H9 (cell line): ENCODE measurements at regions not wholly inside any gene's neighbourhood (a gene's known extent, or its start where the extent isn't known, plus 50 kb on each side); places are given as distances from the start of the nearest gene placed in this dataset.

Source experiments
- DNase-seq: peaks from one replicate; pipeline ENCODE4 v3.0.0-alpha.2; 2017
- H2AFZ ChIP-seq: one replicate; pipeline ENCODE4 v1.6.1; 2013; ENCODE audit warnings: mild to moderate bottlenecking, low read length, control low read depth, moderate library complexity
- H2AK5ac ChIP-seq: 2 replicates; pipeline ENCODE4 v1.6.1; 2013; ENCODE audit warnings: low read length, control low read depth, mixed read lengths; ENCODE audit not compliant: insufficient read length
- H2BK120ac ChIP-seq: one replicate; pipeline ENCODE4 v1.6.1; 2013; ENCODE audit warnings: low read depth, mild to moderate bottlenecking, low read length, control low read depth, inconsistent platforms; ENCODE audit not compliant: poor library complexity, severe bottlenecking
- H2BK12ac ChIP-seq: 2 replicates; pipeline ENCODE4 v1.6.1; 2013; ENCODE audit warnings: low read length, control low read depth, mixed read lengths, low read depth; ENCODE audit not compliant: insufficient read length
- H2BK15ac ChIP-seq: 2 replicates; pipeline ENCODE4 v1.6.1; 2013; ENCODE audit warnings: low read depth, low read length, control low read depth
- H2BK20ac ChIP-seq: one replicate; pipeline ENCODE4 v1.6.1; 2013; ENCODE audit warnings: low read depth, mild to moderate bottlenecking, low read length, control low read depth, inconsistent platforms; ENCODE audit not compliant: poor library complexity, severe bottlenecking
- H2BK5ac ChIP-seq: 2 replicates; pipeline ENCODE4 v1.6.1; 2013; ENCODE audit warnings: low read length, control low read depth, mixed read lengths; ENCODE audit not compliant: insufficient read length
- H3K14ac ChIP-seq: 2 replicates; pipeline ENCODE4 v1.6.1; 2013; ENCODE audit warnings: low read length, control low read depth; ENCODE audit not compliant: insufficient read depth
- H3K18ac ChIP-seq: 2 replicates; pipeline ENCODE4 v1.6.1; 2013; ENCODE audit warnings: low read depth, mild to moderate bottlenecking, mixed read lengths, low read length, control low read depth; ENCODE audit not compliant: insufficient read length
- H3K23ac ChIP-seq: 2 replicates; pipeline ENCODE4 v1.6.1; 2013; ENCODE audit warnings: low read length, control low read depth, mixed read lengths, low read depth; ENCODE audit not compliant: insufficient read length
- H3K23me2 ChIP-seq: 2 replicates; pipeline ENCODE4 v1.6.1; 2013; ENCODE audit warnings: low read depth, mild to moderate bottlenecking, mixed read lengths, low read length, control low read depth; ENCODE audit not compliant: insufficient read length, poor library complexity, severe bottlenecking
- H3K27ac ChIP-seq: 2 replicates; pipeline ENCODE4 v1.5.1; 2013; ENCODE audit warnings: low read length, control low read depth, mixed read lengths, low read depth; ENCODE audit not compliant: insufficient read length
- H3K27me3 ChIP-seq: 2 replicates; pipeline ENCODE4 v1.6.1; 2013; ENCODE audit warnings: low read length, control low read depth, inconsistent platforms; ENCODE audit not compliant: insufficient read depth
- H3K4ac ChIP-seq: 2 replicates; pipeline ENCODE4 v1.6.1; 2013; ENCODE audit warnings: low read depth, mild to moderate bottlenecking, control low read depth, inconsistent platforms, low read length, moderate library complexity
- H3K4me1 ChIP-seq: 2 replicates; pipeline ENCODE4 v1.6.1; 2013; ENCODE audit warnings: low read length, control low read depth, inconsistent platforms; ENCODE audit not compliant: insufficient read depth
- H3K4me2 ChIP-seq: 2 replicates; pipeline ENCODE4 v1.6.1; 2013; ENCODE audit warnings: low read length, control low read depth, mixed read lengths; ENCODE audit not compliant: insufficient read length, insufficient read depth
- H3K56ac ChIP-seq: 2 replicates; pipeline ENCODE4 v1.6.1; 2013; ENCODE audit warnings: low read depth, mild to moderate bottlenecking, mixed read lengths, low read length, control low read depth; ENCODE audit not compliant: insufficient read length
- H3K79me1 ChIP-seq: 2 replicates; pipeline ENCODE4 v1.6.1; 2013; ENCODE audit warnings: low read depth, mild to moderate bottlenecking, moderate library complexity, low read length, control low read depth, inconsistent platforms; ENCODE audit not compliant: insufficient read depth, poor library complexity, severe bottlenecking
- H3K79me2 ChIP-seq: 2 replicates; pipeline ENCODE4 v1.6.1; 2013; ENCODE audit warnings: low read length, control low read depth, inconsistent platforms; ENCODE audit not compliant: insufficient read depth
- H3K9ac ChIP-seq: 2 replicates; pipeline ENCODE4 v1.6.1; 2013; ENCODE audit warnings: low read length, control low read depth, mixed read lengths; ENCODE audit not compliant: insufficient read length; ENCODE audit errors: extremely low read depth
- H3K9me3 ChIP-seq: one replicate; pipeline ENCODE4 v1.6.1; 2013; ENCODE audit warnings: low read depth, low read length, inconsistent platforms; ENCODE audit not compliant: control insufficient read depth
- H3T11ph ChIP-seq: one replicate; pipeline ENCODE4 v1.6.1; 2013; ENCODE audit warnings: mild to moderate bottlenecking, low read length, control low read depth, inconsistent platforms
- H4K20me1 ChIP-seq: one replicate; pipeline ENCODE4 v1.6.1; 2013; ENCODE audit not compliant: control insufficient read depth, insufficient read length, insufficient read depth
- H4K5ac ChIP-seq: 2 replicates; pipeline ENCODE4 v1.6.1; 2013; ENCODE audit warnings: low read depth, mild to moderate bottlenecking, mixed read lengths, low read length, control low read depth; ENCODE audit not compliant: insufficient read length
- H4K8ac ChIP-seq: replicated peaks from 2 replicates; pipeline ENCODE4 v1.6.1; 2013; ENCODE audit warnings: low read length, control low read depth, mixed read lengths, low read depth; ENCODE audit not compliant: insufficient read length
- H4K91ac ChIP-seq: 2 replicates; pipeline ENCODE4 v1.6.1; 2013; ENCODE audit warnings: low read depth, mild to moderate bottlenecking, moderate library complexity, mixed read lengths, low read length, control low read depth; ENCODE audit not compliant: insufficient read length
- H3K27ac Mint-ChIP-seq, 3 experiments: 2 replicates in 2 of 3; 3 replicates in 1 of 3; pipeline ENCODE4 v1.8.0; 2020 to 2021; ENCODE audit warnings: mixed read lengths in 3 of 3, mild to moderate bottlenecking in 1 of 3, moderate library complexity in 1 of 3
- H3K27me3 Mint-ChIP-seq: 2 replicates; pipeline ENCODE4 v1.8.0; 2021; ENCODE audit warnings: low read depth, mild to moderate bottlenecking, moderate library complexity, mixed read lengths
- H3K36me3 Mint-ChIP-seq, 3 experiments: 2 replicates in 2 of 3; 3 replicates in 1 of 3; pipeline ENCODE4 v1.8.0; 2020 to 2021; ENCODE audit warnings: low read depth in 3 of 3, mixed read lengths in 3 of 3; ENCODE audit not compliant: insufficient read depth in 1 of 3
- H3K4me1 Mint-ChIP-seq, 2 experiments: 2 replicates each; pipeline ENCODE4 v1.8.0; 2020; ENCODE audit warnings: mixed read lengths in 2 of 2
- H3K4me3 Mint-ChIP-seq, 2 experiments: 2 replicates in 1 of 2; 3 replicates in 1 of 2; pipeline ENCODE4 v1.8.0; 2020 to 2021; ENCODE audit warnings: mild to moderate bottlenecking in 2 of 2, mixed read lengths in 2 of 2, moderate library complexity in 1 of 2
- H3K9me3 Mint-ChIP-seq, 2 experiments: 2 replicates in 1 of 2; 3 replicates in 1 of 2; pipeline ENCODE4 v1.8.0; 2020; ENCODE audit warnings: mild to moderate bottlenecking in 2 of 2, mixed read lengths in 2 of 2, moderate library complexity in 1 of 2
- CTCF ChIP-seq: fragments of 200-600 bp; sonication (generic); conservative IDR thresholded peaks from 3 replicates; pipeline ENCODE4 v1.8.0; 2021; ENCODE audit warnings: antibody characterized with exemption, mild to moderate bottlenecking
- WGBS: extraction: QIAGEN DNeasy Blood & Tissue Kit; methylation state at CpG from one replicate; pipeline ENCODE4 v1.1.7; 2013; ENCODE audit warnings: missing lambda C conversion rate, low lambda C conversion rate, mixed read lengths; ENCODE audit not compliant: insufficient read length; ENCODE audit errors: extremely low coverage; 5-methylcytosine and 5-hydroxymethylcytosine counted together

GRCh38 chr3:106007512-106007911 is 138.7 kb upstream of the CBLB start:
- Histone ChIP-seq H4K91ac (no peak overlapping the region), H3K79me1 (no peaks in the 10 kb centered on the region), H3K56ac (no peak overlapping the region), H3K23me2 (no peaks in the 10 kb centered on the region), H3K27ac (no peak overlapping the region), H3K27me3 (no peaks in the 10 kb centered on the region), H3K14ac (no peak overlapping the region), H3T11ph (no peak overlapping the region), H2BK120ac (no peak overlapping the region), H4K5ac (no peak overlapping the region), H3K4me1 (no peaks in the 10 kb centered on the region), H2AFZ (no peak overlapping the region), H4K8ac (no peak overlapping the region), H2BK15ac (no peak overlapping the region), H2AK5ac (no peak overlapping the region), H2BK5ac (no peak overlapping the region), H3K79me2 (no peaks in the 10 kb centered on the region), H2BK12ac (no peak overlapping the region), H2BK20ac (no peak overlapping the region), H3K4me2 (no peak overlapping the region), H3K9ac (no peak overlapping the region), H3K9me3 (no peaks in the 10 kb centered on the region), H4K20me1 (no peaks in the 10 kb centered on the region), H3K23ac (no peak overlapping the region), H3K18ac (no peak overlapping the region), H3K4ac (no peak overlapping the region)
- WGBS = no CpG with 5 or more reads among the region's 3 CpGs
- DNase-seq = no peak
- H3K4me3 Mint-ChIP-seq = no peak overlapping the region
- H3K27me3 Mint-ChIP-seq = no peaks in the 10 kb centered on the region
- no peak overlapping the region for H3K27ac Mint-ChIP-seq
- TF ChIP-seq CTCF = no peak
- H3K4me1 Mint-ChIP-seq = no peaks in the 10 kb centered on the region
- H3K9me3 Mint-ChIP-seq = no peaks in the 10 kb centered on the region
- H3K36me3 Mint-ChIP-seq = no peaks in the 10 kb centered on the region
